A673 (cell line): ENCODE measurements at regions not wholly inside any gene's neighbourhood (a gene's known extent, or its start where the extent isn't known, plus 50 kb on each side); places are given as distances from the start of the nearest gene placed in this dataset.

Source experiments
- BruUV-seq: library from RNA; stranded (reverse); fragments of 400-500 nt; replicated peaks from 2 replicates; lab custom pipeline; 2021; lab: Mats Ljungman, UMichigan
- CTCF ChIA-PET: fragments of 300-600 bp; sonication (Branson Sonifier 250); formaldehyde crosslinking; loops from one replicate; lab custom pipeline; 2022; ENCODE audit warnings: antibody characterized with exemption; lab: Charles Lee
- POLR2A ChIA-PET: fragments of 300-600 bp; sonication (Branson Sonifier 250); formaldehyde crosslinking; loops from one replicate; lab custom pipeline; 2022; ENCODE audit warnings: antibody characterized with exemption; ENCODE audit not compliant: low non-redundant PET; lab: Charles Lee
- DNase-seq: peaks from one replicate; pipeline ENCODE4 v3.0.0-alpha.2; 2015; ENCODE audit warnings: low spot score
- H3K27ac ChIP-seq: fragments of 200-600 bp; sonication (generic); 2 replicates; pipeline ENCODE4 v1.5.1; 2016; ENCODE audit warnings: mixed run types, low read depth, mild to moderate bottlenecking, mixed read lengths, antibody characterized with exemption, low read length; ENCODE audit not compliant: poor library complexity, severe bottlenecking
- H3K27me3 ChIP-seq: fragments of 200-600 bp; sonication (generic); replicated peaks from 2 replicates; pipeline ENCODE4 v1.6.1; 2017; ENCODE audit warnings: mixed run types, low read depth, mild to moderate bottlenecking, mixed read lengths, antibody characterized with exemption, low read length; ENCODE audit not compliant: insufficient read depth, poor library complexity
- H3K36me3 ChIP-seq: fragments of 200-600 bp; sonication (generic); 2 replicates; pipeline ENCODE4 v1.6.1; 2016; ENCODE audit warnings: mixed run types, mild to moderate bottlenecking, mixed read lengths, antibody characterized with exemption, low read length; ENCODE audit not compliant: insufficient read depth, poor library complexity, severe bottlenecking
- H3K4me1 ChIP-seq: fragments of 200-600 bp; sonication (generic); 2 replicates; pipeline ENCODE4 v1.6.1; 2017; ENCODE audit warnings: mixed run types, mild to moderate bottlenecking, mixed read lengths, antibody characterized with exemption, low read length; ENCODE audit not compliant: insufficient read depth, poor library complexity, severe bottlenecking
- H3K4me3 ChIP-seq: fragments of 200-600 bp; sonication (generic); 2 replicates; pipeline ENCODE4 v1.5.1; 2016; ENCODE audit warnings: low read depth, mixed run types, mild to moderate bottlenecking, mixed read lengths, low read length; ENCODE audit not compliant: poor library complexity, severe bottlenecking
- H3K9me3 ChIP-seq: fragments of 200-600 bp; sonication (generic); 2 replicates; pipeline ENCODE4 v1.6.1; 2016; ENCODE audit warnings: mixed run types, low read depth, mild to moderate bottlenecking, mixed read lengths, antibody characterized with exemption, low read length; ENCODE audit not compliant: poor library complexity, severe bottlenecking
- CTCF ChIP-seq: fragments of 300-800, 200-600 bp; sonication (generic); conservative IDR thresholded peaks from 2 replicates; pipeline ENCODE4 v1.5.1; 2017; ENCODE audit warnings: low read depth, mild to moderate bottlenecking, antibody characterized with exemption, low read length, moderate library complexity, mixed read lengths
- EZH2 ChIP-seq: fragments of 200-600 bp; sonication (generic); IDR thresholded peaks from 2 replicates; pipeline ENCODE4 v1.6.1; 2017; ENCODE audit warnings: borderline replicate concordance, low read depth, mild to moderate bottlenecking, mixed read lengths, antibody characterized with exemption, low read length; ENCODE audit not compliant: poor library complexity, severe bottlenecking
- intact Hi-C: fragments of 100-400 bp; cut with micrococcal nuclease; formaldehyde crosslinking; loops from one replicate; pipeline ENCODE4 v1.10.0; 2022; ENCODE audit not compliant: unreplicated experiment

- Histone ChIP-seq H3K36me3 (no peaks in the 10 kb centered on the region), H3K4me3 (no peak overlapping the region), H3K27ac (no peak overlapping the region), H3K4me1 (peaks cover 24% of the 10 kb centered on the region), H3K27me3 (no peaks in the 10 kb centered on the region), H3K9me3 (no peaks in the 10 kb centered on the region)
- TF ChIP-seq CTCF (no peak), EZH2 (no peak)
- CTCF ChIA-PET: no interaction called here
- no peak for DNase-seq
- BruUV-seq: no TSS peak
- POLR2A ChIA-PET: no interaction called here
- intact Hi-C loops: loop anchor here (5.0 to 10.0 kb wide), 2 partner anchors 47 to 85 kb away; no protein-coding TSS in a partner anchor
These were observed 235.5 kb downstream of the SKIDA1 start for GRCh38 chr10:21289961-21290360.

- DNase-seq: no peak
- intact Hi-C loops: no loop called here
- Histone ChIP-seq H3K4me1 (peaks cover 20% of the 10 kb centered on the region), H3K9me3 (no peaks in the 10 kb centered on the region), H3K27me3 (no peaks in the 10 kb centered on the region), H3K4me3 (no peak overlapping the region), H3K27ac (no peak overlapping the region), H3K36me3 (no peaks in the 10 kb centered on the region)
- BruUV-seq: no TSS peak
- ChIA-PET POLR2A (no interaction called here), CTCF (no interaction called here)
- TF ChIP-seq EZH2 (no peak), CTCF (no peak)
These were observed 236.2 kb downstream of the SKIDA1 start for GRCh38 chr10:21289271-21289670.

GRCh38 chr10:21285742-21286331, 239.6 kb downstream of the SKIDA1 start:
- ChIA-PET POLR2A (no interaction called here), CTCF (no interaction called here)
- no peaks in the 10 kb centered on the region for H3K27me3 ChIP-seq
- no peaks in the 10 kb centered on the region for H3K9me3 ChIP-seq
- no peak overlapping the region for H3K27ac ChIP-seq
- no TSS peak for BruUV-seq
- intact Hi-C loops: no loop called here
- DNase-seq: no peak
- TF ChIP-seq CTCF (no peak), EZH2 (no peak)
- no peaks in the 10 kb centered on the region for H3K36me3 ChIP-seq
- peaks cover 8% of the 10 kb centered on the region for H3K4me1 ChIP-seq
- H3K4me3 ChIP-seq: no peak overlapping the region
